Loucy (cell line): ENCODE measurements at regions not wholly inside any gene's neighbourhood (a gene's known extent, or its start where the extent isn't known, plus 50 kb on each side); places are given as distances from the start of the nearest gene placed in this dataset.

ENCODE experiments used
- H2AFZ ChIP-seq: fragments of 200-600 bp; sonication (generic); 2 replicates; pipeline ENCODE4 v1.6.0; 2016; ENCODE audit warnings: antibody characterized with exemption, mild to moderate bottlenecking, low read length, moderate library complexity
- H3F3A ChIP-seq: fragments of 200-600 bp; 2 replicates; pipeline ENCODE4 v1.6.0; 2016; ENCODE audit warnings: antibody characterized with exemption, low read depth, mild to moderate bottlenecking
- H3K27me3 ChIP-seq: fragments of 200-600 bp; sonication (generic); 2 replicates; pipeline ENCODE4 v1.6.1; 2014; ENCODE audit warnings: low read length, mild to moderate bottlenecking; ENCODE audit not compliant: insufficient read depth, poor library complexity, severe bottlenecking
- H3K36me3 ChIP-seq: fragments of 200-600 bp; sonication (generic); 2 replicates; pipeline ENCODE4 v1.6.1; 2016; ENCODE audit warnings: low read length; ENCODE audit not compliant: insufficient read depth
- H3K4me1 ChIP-seq: fragments of 200-600 bp; sonication (generic); 2 replicates; pipeline ENCODE4 v1.5.1; 2014; ENCODE audit warnings: low read length, mild to moderate bottlenecking; ENCODE audit not compliant: insufficient read depth, poor library complexity, severe bottlenecking
- H3K4me2 ChIP-seq: fragments of 200-600 bp; sonication (generic); 2 replicates; pipeline ENCODE4 v1.6.0; 2014; ENCODE audit warnings: antibody characterized with exemption, low read length, low read depth, mild to moderate bottlenecking; ENCODE audit not compliant: poor library complexity, severe bottlenecking
- H3K4me3 ChIP-seq: fragments of 200-600 bp; sonication (generic); 2 replicates; pipeline ENCODE4 v1.5.1; 2014; ENCODE audit warnings: low read length, mild to moderate bottlenecking, mixed read lengths; ENCODE audit not compliant: poor library complexity, severe bottlenecking
- H3K79me2 ChIP-seq: fragments of 200-600 bp; sonication (generic); 2 replicates; pipeline ENCODE4 v1.6.1; 2014; ENCODE audit warnings: low read length; ENCODE audit not compliant: insufficient read depth
- H3K9ac ChIP-seq: fragments of 200-600 bp; sonication (generic); 2 replicates; pipeline ENCODE4 v1.6.0; 2014; ENCODE audit warnings: mild to moderate bottlenecking, low read depth, low read length, moderate library complexity; ENCODE audit not compliant: poor library complexity, severe bottlenecking
- H3K9me2 ChIP-seq: fragments of 200-600 bp; sonication (generic); replicated peaks from 2 replicates; pipeline ENCODE4 v1.6.1; 2016; ENCODE audit warnings: low read depth, low read length, mixed read lengths
- H3K9me3 ChIP-seq: fragments of 200-600 bp; sonication (generic); 2 replicates; pipeline ENCODE4 v1.6.1; 2014; ENCODE audit warnings: mild to moderate bottlenecking, antibody characterized with exemption, low read length, low read depth; ENCODE audit not compliant: insufficient read depth
- H4K20me1 ChIP-seq: fragments of 200-600 bp; sonication (generic); 2 replicates; pipeline ENCODE4 v1.6.0; 2014; ENCODE audit warnings: antibody characterized with exemption, low read length, mild to moderate bottlenecking; ENCODE audit not compliant: insufficient read depth, poor library complexity, severe bottlenecking
- CTCF ChIP-seq: fragments of 200-600 bp; sonication (generic); conservative IDR thresholded peaks from 2 replicates; pipeline ENCODE4 v1.5.1; 2014; ENCODE audit warnings: mild to moderate bottlenecking, antibody characterized with exemption, low read length
- EZH2phosphoT487 ChIP-seq: fragments of 200-600 bp; IDR thresholded peaks from 2 replicates; pipeline ENCODE4 v1.6.1; 2018; ENCODE audit warnings: antibody characterized with exemption, mild to moderate bottlenecking, moderate library complexity, borderline replicate concordance

- H3K4me2 ChIP-seq = peak overlapping the region; percentile 67
- no peaks in the 10 kb centered on the region; the same call in 1 of the 2 replicates for H3K36me3 ChIP-seq
- peaks cover 24% of the 10 kb centered on the region; the same call in 1 of the 2 replicates for H3K9me3 ChIP-seq
- H3K9ac ChIP-seq = peak overlapping the region; percentile 64
- no peak overlapping the region for H2AFZ ChIP-seq
- H3K4me3 ChIP-seq = peak overlapping the region; percentile 49
- no peaks in the 10 kb centered on the region for H4K20me1 ChIP-seq
- peaks cover 50% of the 10 kb centered on the region for H3K79me2 ChIP-seq
- peaks cover 45% of the 10 kb centered on the region for H3K4me1 ChIP-seq
- no peak for TF ChIP-seq EZH2phosphoT487
- peak; percentile 77 for TF ChIP-seq CTCF
- H3F3A ChIP-seq = peaks cover 11% of the 10 kb centered on the region
- no peaks in the 10 kb centered on the region for H3K27me3 ChIP-seq
- no peaks in the 10 kb centered on the region for H3K9me2 ChIP-seq
Observed at GRCh38 chr1:199046618-199047017, 407.8 kb downstream of the PTPRC start.

- Histone ChIP-seq H2AFZ (no peak overlapping the region), H3K9me3 (peaks cover 14% of the 10 kb centered on the region; the same call in 1 of the 2 replicates), H3K4me2 (no peak overlapping the region), H3K36me3 (no peaks in the 10 kb centered on the region; the same call in 1 of the 2 replicates), H3K27me3 (no peaks in the 10 kb centered on the region), H4K20me1 (no peaks in the 10 kb centered on the region), H3K4me3 (no peak overlapping the region), H3K9ac (no peak overlapping the region), H3K9me2 (no peaks in the 10 kb centered on the region), H3F3A (no peaks in the 10 kb centered on the region), H3K4me1 (no peaks in the 10 kb centered on the region), H3K79me2 (no peaks in the 10 kb centered on the region)
- TF ChIP-seq EZH2phosphoT487 (no peak), CTCF (no peak)
Observed at GRCh38 chr1:199054694-199055093, 415.9 kb downstream of the PTPRC start.

GRCh38 chr1:199057322-199057721 lies 418.5 kb downstream of the PTPRC start:
- Histone ChIP-seq H3K4me3 (no peak overlapping the region), H2AFZ (peak overlapping the region; percentile 72), H3K9me3 (no peaks in the 10 kb centered on the region), H3K4me2 (no peak overlapping the region), H3K4me1 (no peaks in the 10 kb centered on the region), H3K79me2 (no peaks in the 10 kb centered on the region), H4K20me1 (no peaks in the 10 kb centered on the region), H3F3A (no peaks in the 10 kb centered on the region), H3K9me2 (no peaks in the 10 kb centered on the region), H3K27me3 (no peaks in the 10 kb centered on the region), H3K36me3 (no peaks in the 10 kb centered on the region), H3K9ac (no peak overlapping the region)
- no peak for TF ChIP-seq EZH2phosphoT487
- TF ChIP-seq CTCF = no peak
